WTC11 (cell line): ENCODE measurements at regions not wholly inside any gene's neighbourhood (a gene's known extent, or its start where the extent isn't known, plus 50 kb on each side); places are given as distances from the start of the nearest gene placed in this dataset.

Experiments
- ZNF281 ChIP-seq: sonication (generic); formaldehyde crosslinking; IDR thresholded peaks from 2 replicates; pipeline ENCODE4 v1.8.0; 2023; ENCODE audit warnings: mild to moderate bottlenecking, missing genetic modification reagents
- TF ChIP-seq, protein P1 (sequence below): sonication (generic); formaldehyde crosslinking; IDR thresholded peaks from 2 replicates; pipeline ENCODE4 v1.8.0; 2022; ENCODE audit warnings: mild to moderate bottlenecking, missing genetic modification reagents

DNA sequence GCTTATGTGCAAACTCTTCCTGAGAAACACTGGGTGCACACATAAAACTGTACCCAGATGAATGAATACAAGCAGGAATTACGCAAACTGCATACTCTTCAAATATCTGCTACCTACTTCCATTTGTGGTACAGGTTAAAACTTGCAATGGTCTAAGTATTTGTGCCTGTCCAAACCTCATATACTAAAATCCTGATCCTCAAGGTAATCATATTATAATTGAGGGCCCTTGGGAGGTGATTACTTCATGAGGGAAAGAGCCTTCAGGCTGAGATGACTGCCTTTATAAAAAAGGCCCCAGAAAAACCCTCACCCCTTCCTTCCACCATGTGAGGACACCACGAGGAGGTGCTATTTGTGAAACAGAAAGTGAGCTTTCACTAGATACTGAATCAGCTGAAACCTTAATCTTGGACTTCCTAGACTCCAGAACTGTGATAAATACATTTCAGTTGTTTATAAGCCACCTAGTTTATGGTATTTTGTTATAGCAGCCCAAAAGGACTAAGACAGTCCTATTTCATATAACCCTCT is 1977.2 kb downstream of the PCDH7 start:
- no peak for TF ChIP-seq ZNF281 (CRISPR knock-in tag)
- TF ChIP-seq, protein P1, sequence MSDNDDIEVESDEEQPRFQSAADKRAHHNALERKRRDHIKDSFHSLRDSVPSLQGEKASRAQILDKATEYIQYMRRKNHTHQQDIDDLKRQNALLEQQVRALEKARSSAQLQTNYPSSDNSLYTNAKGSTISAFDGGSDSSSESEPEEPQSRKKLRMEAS (CRISPR knock-in tag) = no peak
